GM19035 (cell line): ENCODE measurements at regions not wholly inside any gene's neighbourhood (a gene's known extent, or its start where the extent isn't known, plus 50 kb on each side); places are given as distances from the start of the nearest gene placed in this dataset.
"Not testable (repeated sequence)": the region's sequence is repeated elsewhere in the genome, so short reads cannot be mapped to it uniquely, and the experiment has no call there.

Experiments used
- ATAC-seq: cut with Tn5 transposase; IDR thresholded peaks from one replicate; pipeline ENCODE4 v1.9.1; 2021; ENCODE audit not compliant: unreplicated experiment

GRCh38 chr13:50518131-50518530 lies 325.4 kb downstream of the DLEU7 start:
- ATAC-seq, result no peak

- no peak for ATAC-seq
Measured at GRCh38 chr13:50518781-50519201, 324.7 kb downstream of the DLEU7 start.

GRCh38 chr13:50519866-50520265 lies 323.6 kb downstream of the DLEU7 start:
- no peak for ATAC-seq

- no peak for ATAC-seq
Measured at GRCh38 chr13:50521006-50521830, 322.3 kb downstream of the DLEU7 start.

GRCh38 chr13:50521831-50522149 lies 321.7 kb downstream of the DLEU7 start:
- no peak for ATAC-seq

GRCh38 chr13:50522506-50522905 lies 321.0 kb downstream of the DLEU7 start:
- no peak for ATAC-seq

- ATAC-seq, result no peak
Measured at GRCh38 chr13:50523307-50523706, 320.2 kb downstream of the DLEU7 start.

- ATAC-seq, result no peak
Measured at GRCh38 chr13:50524560-50524959, 318.9 kb downstream of the DLEU7 start.

GRCh38 chr13:50526661-50527071 lies 316.8 kb downstream of the DLEU7 start:
- no peak for ATAC-seq

GRCh38 chr13:50527188-50527587 lies 316.3 kb downstream of the DLEU7 start:
- ATAC-seq, result no peak

GRCh38 chr13:50527612-50528509 lies 315.6 kb downstream of the DLEU7 start:
- ATAC-seq, result no peak

GRCh38 chr13:50529154-50529882 lies 314.2 kb downstream of the DLEU7 start:
- no peak for ATAC-seq

GRCh38 chr13:50531917-50532899 lies 311.3 kb downstream of the DLEU7 start:
- no peak for ATAC-seq

- no peak for ATAC-seq
Measured at GRCh38 chr13:50535050-50535449, 308.4 kb downstream of the DLEU7 start.

- no peak for ATAC-seq
Measured at GRCh38 chr13:50537029-50537428, 306.5 kb downstream of the DLEU7 start.

GRCh38 chr13:50539791-50540530 lies 303.5 kb downstream of the DLEU7 start:
- ATAC-seq, result no peak

- no peak for ATAC-seq
Measured at GRCh38 chr13:50543141-50543540, 300.4 kb downstream of the DLEU7 start.

GRCh38 chr13:50543782-50544181 lies 299.7 kb downstream of the DLEU7 start:
- ATAC-seq, result no peak

- ATAC-seq, result no peak
Measured at GRCh38 chr13:50544211-50544610, 299.3 kb downstream of the DLEU7 start.

GRCh38 chr13:50547175-50547574 lies 296.3 kb downstream of the DLEU7 start:
- not testable (repeated sequence) for ATAC-seq
